ENCODE measurements at regions not wholly inside any gene's neighbourhood (a gene's known extent, or its start where the extent isn't known, plus 50 kb on each side); places are given as distances from the start of the nearest gene placed in this dataset.
"Not testable (repeated sequence)": the region's sequence is repeated elsewhere in the genome, so short reads cannot be mapped to it uniquely, and the experiment has no call there.

DNA sequence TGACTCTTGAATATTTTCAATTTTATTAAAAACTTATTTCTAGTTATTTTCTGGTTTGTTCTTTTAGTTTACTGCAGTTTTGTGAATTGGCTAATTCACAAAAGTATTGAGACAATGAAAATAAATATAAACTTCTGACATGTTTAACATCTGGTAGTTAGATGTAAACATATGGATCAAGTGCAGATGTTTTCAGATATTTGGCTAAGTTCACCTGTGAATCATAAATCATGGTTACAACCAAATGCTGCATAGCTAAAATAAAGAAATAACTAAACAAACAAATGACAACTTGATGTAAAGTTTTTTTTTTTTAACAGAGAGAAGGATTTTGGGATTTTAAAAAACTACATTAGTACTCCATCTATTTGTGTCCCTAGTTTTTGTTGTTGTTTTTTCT, 484.6 kb downstream of the SLCO4C1 start:
- DNase-seq (ENCODE audit: insufficient read length, low spot score) = no peak
- TF ChIP-seq SPI1 (IDR thresholded peaks at IDR 0.05; ENCODE audit: low read depth, low read length) = no peak
- TF ChIP-seq POLR2A (IDR thresholded peaks at IDR 0.05; ENCODE audit: low read depth, low read length) = no peak
- TF ChIP-seq PAX5 (IDR thresholded peaks at IDR 0.05; ENCODE audit: insufficient read depth, low read length, severe bottlenecking) = no peak
- TF ChIP-seq TAF1 (IDR thresholded peaks at IDR 0.05; ENCODE audit: low read depth, low read length) = no peak
- TF ChIP-seq POLR2AphosphoS5 (IDR thresholded peaks at IDR 0.05; ENCODE audit: low read depth, low read length) = no peak

DNA sequence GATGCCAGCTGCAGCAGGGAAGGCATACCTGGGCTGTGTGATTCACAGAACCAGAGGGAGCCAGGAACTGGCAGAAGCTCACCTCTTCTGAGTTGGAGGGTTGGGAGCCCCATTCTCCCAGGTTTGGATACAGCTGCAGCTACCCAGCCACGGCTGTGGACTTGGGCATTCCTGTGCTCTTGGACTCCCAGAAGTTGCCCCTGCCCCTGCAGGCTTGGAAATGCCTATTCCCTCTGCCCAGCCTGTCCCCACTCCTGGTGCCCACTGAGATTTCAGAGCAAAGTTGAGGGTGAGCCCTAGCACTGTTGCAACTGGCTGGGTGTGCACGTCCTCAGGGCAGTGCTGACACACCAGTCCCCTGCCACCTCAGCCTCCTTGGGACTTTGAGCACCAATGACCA, 489.7 kb downstream of the SLCO4C1 start:
- DNase-seq (ENCODE audit: insufficient read length, low spot score) (no peak), FAIRE-seq (no peak)
- TF ChIP-seq SPI1 (IDR thresholded peaks at IDR 0.05; ENCODE audit: low read depth, low read length) (no peak), TAF1 (IDR thresholded peaks at IDR 0.05; ENCODE audit: low read depth, low read length) (no peak), PAX5 (IDR thresholded peaks at IDR 0.05; ENCODE audit: insufficient read depth, low read length, severe bottlenecking) (no peak), POLR2A (IDR thresholded peaks at IDR 0.05; ENCODE audit: low read depth, low read length) (no peak), POU2F2 (IDR thresholded peaks at IDR 0.05; ENCODE audit: low read depth, low read length) (no peak), POLR2AphosphoS5 (IDR thresholded peaks at IDR 0.05; ENCODE audit: low read depth, low read length) (no peak)

More for the DNA sequence above, 484.6 kb downstream of the SLCO4C1 start:
- FAIRE-seq = no peak

- TF ChIP-seq TAF1 (IDR thresholded peaks at IDR 0.05; ENCODE audit: low read depth, low read length) = no peak
- no peak for TF ChIP-seq POLR2AphosphoS5 (IDR thresholded peaks at IDR 0.05; ENCODE audit: low read depth, low read length)
- TF ChIP-seq POLR2A (IDR thresholded peaks at IDR 0.05; ENCODE audit: low read depth, low read length) = no peak
- no peak for TF ChIP-seq PAX5 (IDR thresholded peaks at IDR 0.05; ENCODE audit: insufficient read depth, low read length, severe bottlenecking)
- TF ChIP-seq POU2F2 (IDR thresholded peaks at IDR 0.05; ENCODE audit: low read depth, low read length) = no peak
- TF ChIP-seq SPI1 (IDR thresholded peaks at IDR 0.05; ENCODE audit: low read depth, low read length) = no peak
- FAIRE-seq = no peak
- DNase-seq (ENCODE audit: insufficient read length, low spot score) = no peak
These were observed 499.7 kb downstream of the SLCO4C1 start for GRCh38 chr5:101796427-101796826.

DNA sequence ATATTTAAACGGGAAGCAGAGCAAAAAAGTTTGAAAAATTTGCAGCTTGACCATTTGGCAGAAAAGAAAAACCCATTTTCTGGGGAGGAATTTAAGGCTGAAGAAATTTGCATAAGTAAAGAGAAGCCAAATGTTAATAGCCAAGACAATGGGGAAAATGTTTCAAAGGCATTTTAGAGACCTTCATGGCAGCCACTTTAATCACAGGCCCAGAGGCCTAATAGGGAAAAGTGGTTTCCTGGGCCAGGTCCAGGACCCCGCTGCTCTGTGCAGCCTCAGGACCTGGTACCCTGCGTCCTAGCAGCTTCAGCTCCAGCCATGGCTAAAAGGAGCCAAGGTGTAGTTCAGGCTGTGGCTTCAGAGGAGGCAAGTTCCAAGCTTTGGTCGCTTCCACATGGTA, 507.3 kb downstream of the SLCO4C1 start:
- TF ChIP-seq TAF1 (IDR thresholded peaks at IDR 0.05; ENCODE audit: low read depth, low read length) (no peak), SPI1 (IDR thresholded peaks at IDR 0.05; ENCODE audit: low read depth, low read length) (no peak), PAX5 (IDR thresholded peaks at IDR 0.05; ENCODE audit: insufficient read depth, low read length, severe bottlenecking) (no peak), POLR2AphosphoS5 (IDR thresholded peaks at IDR 0.05; ENCODE audit: low read depth, low read length) (no peak), POLR2A (IDR thresholded peaks at IDR 0.05; ENCODE audit: low read depth, low read length) (no peak), POU2F2 (IDR thresholded peaks at IDR 0.05; ENCODE audit: low read depth, low read length) (no peak)
- no peak for FAIRE-seq
- DNase-seq (ENCODE audit: insufficient read length, low spot score) = no peak

- FAIRE-seq (no peak), DNase-seq (ENCODE audit: insufficient read length, low spot score) (no peak)
- TF ChIP-seq TAF1 (IDR thresholded peaks at IDR 0.05; ENCODE audit: low read depth, low read length) (no peak), POU2F2 (IDR thresholded peaks at IDR 0.05; ENCODE audit: low read depth, low read length) (no peak), POLR2AphosphoS5 (IDR thresholded peaks at IDR 0.05; ENCODE audit: low read depth, low read length) (no peak), POLR2A (IDR thresholded peaks at IDR 0.05; ENCODE audit: low read depth, low read length) (no peak), SPI1 (IDR thresholded peaks at IDR 0.05; ENCODE audit: low read depth, low read length) (no peak), PAX5 (IDR thresholded peaks at IDR 0.05; ENCODE audit: insufficient read depth, low read length, severe bottlenecking) (no peak)
These were observed 511.0 kb downstream of the SLCO4C1 start for GRCh38 chr5:101785090-101785489.

DNA sequence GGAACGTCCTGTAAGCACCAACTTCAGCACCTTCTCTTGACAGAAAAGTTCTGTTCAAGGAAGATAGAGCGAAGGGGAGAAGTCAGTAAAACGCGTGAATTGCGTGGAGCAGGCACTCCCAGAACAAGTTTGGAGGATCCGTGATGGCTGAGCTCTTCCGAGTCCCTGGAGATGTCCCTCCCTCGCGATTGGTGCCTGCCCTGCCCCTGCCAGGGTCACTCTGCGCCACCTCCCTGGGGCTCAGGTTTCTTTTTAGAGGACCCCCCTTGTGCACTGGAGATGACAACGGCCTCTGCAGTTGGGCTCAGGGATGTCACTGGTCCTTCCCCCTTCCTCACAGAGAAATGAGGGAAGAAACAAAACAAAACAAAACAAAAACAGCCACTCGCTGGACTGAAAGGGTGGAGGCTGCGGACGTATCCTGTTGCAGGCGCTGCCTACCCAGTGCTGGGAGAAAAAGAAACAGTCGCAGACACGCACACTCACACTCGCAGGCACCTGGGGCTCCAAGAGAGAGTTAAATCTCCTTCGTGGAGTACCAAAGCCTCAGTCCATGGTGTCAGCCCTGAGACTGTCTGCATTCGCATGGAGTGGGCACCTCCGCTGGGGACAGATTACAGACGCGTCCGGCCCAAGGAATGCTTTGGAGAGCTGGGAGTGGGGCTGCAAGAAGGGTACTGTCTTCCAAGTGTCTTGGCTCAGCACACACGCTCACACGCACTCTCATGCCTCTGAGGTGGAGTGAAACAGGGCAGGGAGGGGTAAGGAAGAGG, 512.7 kb downstream of the SLCO4C1 start:
- DNase-seq (ENCODE audit: insufficient read length, low spot score) = no peak
- FAIRE-seq = no peak
- no peak for TF ChIP-seq POLR2A (IDR thresholded peaks at IDR 0.05; ENCODE audit: low read depth, low read length)
- no peak for TF ChIP-seq PAX5 (IDR thresholded peaks at IDR 0.05; ENCODE audit: insufficient read depth, low read length, severe bottlenecking)
- no peak for TF ChIP-seq TAF1 (IDR thresholded peaks at IDR 0.05; ENCODE audit: low read depth, low read length)
- TF ChIP-seq POU2F2 (IDR thresholded peaks at IDR 0.05; ENCODE audit: low read depth, low read length) = no peak
- no peak for TF ChIP-seq SPI1 (IDR thresholded peaks at IDR 0.05; ENCODE audit: low read depth, low read length)
- no peak for TF ChIP-seq POLR2AphosphoS5 (IDR thresholded peaks at IDR 0.05; ENCODE audit: low read depth, low read length)

GRCh38 chr5:101782352-101783103, 513.6 kb downstream of the SLCO4C1 start:
- TF ChIP-seq POLR2AphosphoS5 (IDR thresholded peaks at IDR 0.05; ENCODE audit: low read depth, low read length) (no peak), POLR2A (IDR thresholded peaks at IDR 0.05; ENCODE audit: low read depth, low read length) (no peak), TAF1 (IDR thresholded peaks at IDR 0.05; ENCODE audit: low read depth, low read length) (no peak), SPI1 (IDR thresholded peaks at IDR 0.05; ENCODE audit: low read depth, low read length) (no peak), POU2F2 (IDR thresholded peaks at IDR 0.05; ENCODE audit: low read depth, low read length) (no peak)
- FAIRE-seq (no peak), DNase-seq (ENCODE audit: insufficient read length, low spot score) (no peak)

DNA sequence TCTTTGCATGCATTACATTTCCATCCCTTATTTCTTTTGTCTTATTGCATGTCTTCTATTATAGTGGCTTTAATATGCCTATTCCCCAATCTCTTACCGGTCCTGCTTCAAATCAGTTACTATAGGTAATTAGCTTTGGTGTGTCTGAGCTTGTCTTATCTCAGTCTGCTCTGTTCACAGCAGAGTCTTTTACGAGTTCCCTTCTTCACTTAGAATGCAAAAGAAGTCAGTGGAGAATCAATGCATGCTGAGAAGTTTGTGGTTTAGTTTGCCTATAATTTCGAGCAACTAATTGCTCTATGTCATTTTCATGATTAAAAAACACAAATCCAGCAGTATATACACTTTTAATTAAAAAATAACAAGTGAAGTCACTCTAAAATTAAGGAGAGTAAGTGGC, 545.0 kb downstream of the SLCO4C1 start:
- FAIRE-seq = no peak
- DNase-seq (ENCODE audit: insufficient read length, low spot score) = no peak
- TF ChIP-seq POU2F2 (IDR thresholded peaks at IDR 0.05; ENCODE audit: low read depth, low read length) = no peak
- no peak for TF ChIP-seq POLR2AphosphoS5 (IDR thresholded peaks at IDR 0.05; ENCODE audit: low read depth, low read length)
- TF ChIP-seq PAX5 (IDR thresholded peaks at IDR 0.05; ENCODE audit: insufficient read depth, low read length, severe bottlenecking) = no peak

- FAIRE-seq; DNase-seq (ENCODE audit: insufficient read length, low spot score): not testable (repeated sequence)
These were observed 553.1 kb downstream of the SLCO4C1 start for GRCh38 chr5:101743000-101743399.

DNA sequence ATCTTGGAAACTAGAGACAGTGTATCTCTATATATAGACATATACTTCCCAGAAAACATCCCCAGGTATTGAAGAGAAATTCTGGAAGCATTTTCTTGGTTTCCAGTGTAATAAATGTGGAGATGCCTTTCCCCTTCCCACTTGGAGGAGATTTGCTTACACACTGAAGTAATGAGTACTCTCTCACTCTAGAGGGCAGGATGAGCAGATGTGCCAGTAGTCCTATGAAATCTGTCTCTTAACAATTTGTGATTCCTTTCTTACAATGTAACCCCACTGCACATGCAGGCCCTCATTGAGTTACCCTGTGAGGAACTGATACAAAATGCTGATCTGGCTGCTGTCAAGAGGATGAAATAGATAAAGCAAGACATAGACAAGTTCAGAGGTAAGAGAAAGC, 567.2 kb downstream of the SLCO4C1 start:
- no peak for FAIRE-seq
- DNase-seq (ENCODE audit: insufficient read length, low spot score) = no peak
- TF ChIP-seq POLR2AphosphoS5 (IDR thresholded peaks at IDR 0.05; ENCODE audit: low read depth, low read length) (no peak), TAF1 (IDR thresholded peaks at IDR 0.05; ENCODE audit: low read depth, low read length) (no peak), PAX5 (IDR thresholded peaks at IDR 0.05; ENCODE audit: insufficient read depth, low read length, severe bottlenecking) (no peak), SPI1 (IDR thresholded peaks at IDR 0.05; ENCODE audit: low read depth, low read length) (no peak), POLR2A (IDR thresholded peaks at IDR 0.05; ENCODE audit: low read depth, low read length) (no peak), POU2F2 (IDR thresholded peaks at IDR 0.05; ENCODE audit: low read depth, low read length) (no peak)
